Ovary (tissue), 3 donors: ENCODE measurements at regions not wholly inside any gene's neighbourhood (a gene's known extent, or its start where the extent isn't known, plus 50 kb on each side); places are given as distances from the start of the nearest gene placed in this dataset.

ENCODE experiments used
- CTCF ChIP-seq, 3 donors: fragments of 450-650 bp in 2 of 3; fragments of 200-600 bp in 1 of 3; IDR thresholded peaks; one replicate each; pipeline versions ENCODE4 v1.5.1 to v1.8.0; 2016 to 2022; ENCODE audit warnings: antibody characterized with exemption in 3 of 3, mild to moderate bottlenecking in 1 of 3
- EP300 ChIP-seq: sonication (generic); formaldehyde crosslinking; IDR thresholded peaks from one replicate; pipeline ENCODE4 v1.6.1; 2017; ENCODE audit warnings: antibody characterized with exemption
- POLR2A ChIP-seq: fragments of 450-650 bp; IDR thresholded peaks from one replicate; pipeline ENCODE4 v1.6.1; 2017; ENCODE audit warnings: antibody characterized with exemption, mild to moderate bottlenecking, moderate library complexity
- donor health status: DM: no; HTN: no; CAD: no.

- TF ChIP-seq CTCF (IDR thresholded peaks at IDR 0.05): no peak
- TF ChIP-seq POLR2A: no peak
- TF ChIP-seq EP300: no peak
Observed at GRCh38 chr3:193793123-193793522, 200.1 kb downstream of the OPA1 start.
